ENCODE measurements at regions not wholly inside any gene's neighbourhood (a gene's known extent, or its start where the extent isn't known, plus 50 kb on each side); places are given as distances from the start of the nearest gene placed in this dataset.

- TF ChIP-seq CTCF (IDR thresholded peaks at IDR 0.05; ENCODE audit: low read length) (no peak), EZH2 (IDR thresholded peaks at IDR 0.05; ENCODE audit: borderline replicate concordance, low read length) (no peak)
Measured at GRCh38 chr5:103450333-103451061, 112.1 kb downstream of the NUDT12 start.

All from OCI-LY1 (cell line).